ENCODE measurements at regions not wholly inside any gene's neighbourhood (a gene's known extent, or its start where the extent isn't known, plus 50 kb on each side); places are given as distances from the start of the nearest gene placed in this dataset.

GRCh38 chr2:111708476-111709180 is 175.4 kb downstream of the ANAPC1 start:
- H3K27ac ChIP-seq (replicated peaks; ENCODE audit: low read length), result no peak overlapping the region
- peak overlapping the region; percentile 36 for H3K18ac ChIP-seq (ENCODE audit: low read length)
- H3K36me3 ChIP-seq (replicated peaks in 1 of 2; ENCODE audit: control insufficient read depth in 2 of 2, insufficient read depth in 2 of 2, low read length in 2 of 2), result no peaks in the 10 kb centered on the region
- DNase-seq (ENCODE audit: low spot score), result no peak
- H2BK120ac ChIP-seq (ENCODE audit: low read depth, low read length), result no peak overlapping the region
- H2AFZ ChIP-seq (ENCODE audit: low read length), result no peak overlapping the region
- no peaks in the 10 kb centered on the region for H3K27me3 ChIP-seq (ENCODE audit: control insufficient read depth in 3 of 3, insufficient read depth in 3 of 3, low read depth in 1 of 3, low read length in 3 of 3)
- H4K91ac ChIP-seq (ENCODE audit: low read depth, low read length, poor library complexity), result no peak overlapping the region
- H3K4me1 ChIP-seq (ENCODE audit: control insufficient read depth in 2 of 2, insufficient read depth in 1 of 2, low read depth in 1 of 2, low read length in 2 of 2), result peaks cover 26 to 27% of the 10 kb centered on the region in 2 donors
- no peaks in the 10 kb centered on the region for H3K79me1 ChIP-seq (ENCODE audit: low read depth, low read length)
- H3K9me3 ChIP-seq (replicated peaks in 1 of 2; ENCODE audit: control insufficient read depth in 2 of 2, insufficient read depth in 1 of 2, low read depth in 1 of 2, low read length in 2 of 2), result peaks cover 3 to 13% of the 10 kb centered on the region in 2 donors
- H2BK5ac ChIP-seq (ENCODE audit: low read length), result no peak overlapping the region
- H2BK12ac ChIP-seq (ENCODE audit: low read length), result no peak overlapping the region
- H3K4me3 ChIP-seq (ENCODE audit: low read length in 2 of 2), result no peak overlapping the region
- H3K4me2 ChIP-seq (ENCODE audit: insufficient read depth, low read length, poor library complexity, severe bottlenecking), result no peak overlapping the region
- no peak overlapping the region for H3K9ac ChIP-seq (ENCODE audit: low read depth, low read length, poor library complexity)
- H4K8ac ChIP-seq (ENCODE audit: low read depth, low read length), result no peak overlapping the region
- no peak overlapping the region for H3K14ac ChIP-seq (ENCODE audit: low read length)
- H2AK5ac ChIP-seq (ENCODE audit: low read depth, low read length), result no peak overlapping the region
- H2BK15ac ChIP-seq (ENCODE audit: low read length), result no peak overlapping the region
- no peak overlapping the region for H3K23ac ChIP-seq (ENCODE audit: low read depth, low read length, poor library complexity)
- no CpG with 5 or more reads among the region's 4 CpGs for WGBS, 2 donors (ENCODE audit: extremely low coverage in 2 of 2, insufficient read length in 2 of 2, insufficient replicate concordance in 1 of 2)
- no peak overlapping the region for H3K4ac ChIP-seq (ENCODE audit: low read length)

- H3K4ac ChIP-seq (ENCODE audit: low read length), result no peak overlapping the region
- no peak overlapping the region for H3K4me3 ChIP-seq (ENCODE audit: low read length in 2 of 2)
- H4K8ac ChIP-seq (ENCODE audit: low read depth, low read length), result no peak overlapping the region
- no peak overlapping the region for H2AK5ac ChIP-seq (ENCODE audit: low read depth, low read length)
- WGBS, 2 donors (ENCODE audit: extremely low coverage in 2 of 2, insufficient read length in 2 of 2, insufficient replicate concordance in 1 of 2), result no CpG with 5 or more reads among the region's 3 CpGs
- H4K91ac ChIP-seq (ENCODE audit: low read depth, low read length, poor library complexity), result no peak overlapping the region
- no peak overlapping the region for H3K9ac ChIP-seq (ENCODE audit: low read depth, low read length, poor library complexity)
- no peak overlapping the region for H2BK5ac ChIP-seq (ENCODE audit: low read length)
- H3K18ac ChIP-seq (ENCODE audit: low read length), result no peak overlapping the region
- H3K4me1 ChIP-seq (ENCODE audit: control insufficient read depth in 2 of 2, insufficient read depth in 1 of 2, low read depth in 1 of 2, low read length in 2 of 2), result peaks cover 20 to 21% of the 10 kb centered on the region in 2 donors
- H3K23ac ChIP-seq (ENCODE audit: low read depth, low read length, poor library complexity), result no peak overlapping the region
- H3K14ac ChIP-seq (ENCODE audit: low read length), result no peak overlapping the region
- H3K9me3 ChIP-seq (replicated peaks in 1 of 2; ENCODE audit: control insufficient read depth in 2 of 2, insufficient read depth in 1 of 2, low read depth in 1 of 2, low read length in 2 of 2), result peaks cover 3 to 13% of the 10 kb centered on the region in 2 donors
- H3K27me3 ChIP-seq (ENCODE audit: control insufficient read depth in 3 of 3, insufficient read depth in 3 of 3, low read depth in 1 of 3, low read length in 3 of 3), result no peaks in the 10 kb centered on the region
- H3K27ac ChIP-seq (replicated peaks; ENCODE audit: low read length), result no peak overlapping the region
- no peak overlapping the region for H2BK120ac ChIP-seq (ENCODE audit: low read depth, low read length)
- H2BK12ac ChIP-seq (ENCODE audit: low read length), result no peak overlapping the region
- no peaks in the 10 kb centered on the region for H3K79me1 ChIP-seq (ENCODE audit: low read depth, low read length)
- no peak for DNase-seq (ENCODE audit: low spot score)
- no peak overlapping the region for H2AFZ ChIP-seq (ENCODE audit: low read length)
- H3K36me3 ChIP-seq (replicated peaks in 1 of 2; ENCODE audit: control insufficient read depth in 2 of 2, insufficient read depth in 2 of 2, low read length in 2 of 2), result no peaks in the 10 kb centered on the region
- no peak overlapping the region for H3K4me2 ChIP-seq (ENCODE audit: insufficient read depth, low read length, poor library complexity, severe bottlenecking)
- no peak overlapping the region for H2BK15ac ChIP-seq (ENCODE audit: low read length)
Observed at GRCh38 chr2:111709321-111709720, 174.7 kb downstream of the ANAPC1 start.

DNA sequence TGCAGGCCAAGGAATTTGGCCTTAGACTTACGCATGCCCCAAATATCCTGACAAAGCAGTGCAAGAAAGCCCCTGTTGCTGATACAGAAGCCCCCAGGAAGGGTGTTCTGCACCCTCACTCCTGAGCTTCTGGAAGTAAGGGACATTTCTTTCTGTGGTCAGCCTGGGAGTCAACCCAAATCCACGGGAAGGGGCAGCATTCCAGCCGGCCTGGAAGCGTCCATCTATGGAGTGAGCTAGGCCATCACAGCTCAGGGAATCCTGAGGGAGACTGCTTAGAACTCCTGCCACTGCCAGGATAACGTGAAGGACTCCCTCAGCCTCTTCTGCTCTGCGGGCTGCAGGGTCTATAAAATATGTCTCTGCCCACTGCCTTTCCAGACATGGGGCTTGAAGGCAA is 173.9 kb downstream of the ANAPC1 start:
- peak overlapping the region; percentile 47 for H2BK5ac ChIP-seq (ENCODE audit: low read length)
- no peak overlapping the region for H2BK15ac ChIP-seq (ENCODE audit: low read length)
- no peak for DNase-seq (ENCODE audit: low spot score)
- H3K36me3 ChIP-seq (replicated peaks in 1 of 2; ENCODE audit: control insufficient read depth in 2 of 2, insufficient read depth in 2 of 2, low read length in 2 of 2), result no peaks in the 10 kb centered on the region
- peaks cover 15 to 18% of the 10 kb centered on the region in 2 donors for H3K4me1 ChIP-seq (ENCODE audit: control insufficient read depth in 2 of 2, insufficient read depth in 1 of 2, low read depth in 1 of 2, low read length in 2 of 2)
- H3K4me2 ChIP-seq (ENCODE audit: insufficient read depth, low read length, poor library complexity, severe bottlenecking), result no peak overlapping the region
- H3K18ac ChIP-seq (ENCODE audit: low read length), result peak overlapping the region; percentile 29
- WGBS, 2 donors (ENCODE audit: extremely low coverage in 2 of 2, insufficient read length in 2 of 2, insufficient replicate concordance in 1 of 2), result no CpG with 5 or more reads among the region's 6 CpGs
- H4K91ac ChIP-seq (ENCODE audit: low read depth, low read length, poor library complexity), result no peak overlapping the region
- no peak overlapping the region for H2BK120ac ChIP-seq (ENCODE audit: low read depth, low read length)
- H2BK12ac ChIP-seq (ENCODE audit: low read length), result peak overlapping the region; percentile 19
- H2AK5ac ChIP-seq (ENCODE audit: low read depth, low read length), result no peak overlapping the region
- H3K4ac ChIP-seq (ENCODE audit: low read length), result no peak overlapping the region
- no peak overlapping the region for H3K27ac ChIP-seq (replicated peaks; ENCODE audit: low read length)
- no peaks in the 10 kb centered on the region for H3K27me3 ChIP-seq (ENCODE audit: control insufficient read depth in 3 of 3, insufficient read depth in 3 of 3, low read depth in 1 of 3, low read length in 3 of 3)
- no peak overlapping the region for H2AFZ ChIP-seq (ENCODE audit: low read length)
- no peak overlapping the region for H3K14ac ChIP-seq (ENCODE audit: low read length)
- H3K4me3 ChIP-seq (ENCODE audit: low read length in 2 of 2), result no peak overlapping the region
- peaks cover 3 to 13% of the 10 kb centered on the region in 2 donors for H3K9me3 ChIP-seq (replicated peaks in 1 of 2; ENCODE audit: control insufficient read depth in 2 of 2, insufficient read depth in 1 of 2, low read depth in 1 of 2, low read length in 2 of 2)
- no peak overlapping the region for H4K8ac ChIP-seq (ENCODE audit: low read depth, low read length)
- H3K23ac ChIP-seq (ENCODE audit: low read depth, low read length, poor library complexity), result no peak overlapping the region
- H3K79me1 ChIP-seq (ENCODE audit: low read depth, low read length), result no peaks in the 10 kb centered on the region
- H3K9ac ChIP-seq (ENCODE audit: low read depth, low read length, poor library complexity), result no peak overlapping the region

- DNase-seq (ENCODE audit: low spot score), result no peak
- H2BK15ac ChIP-seq (ENCODE audit: low read length), result peak overlapping the region; percentile 42
- H3K4me3 ChIP-seq (ENCODE audit: low read length in 2 of 2), result no peak overlapping the region
- no peak overlapping the region for H3K9ac ChIP-seq (ENCODE audit: low read depth, low read length, poor library complexity)
- no peak overlapping the region for H2BK12ac ChIP-seq (ENCODE audit: low read length)
- H3K14ac ChIP-seq (ENCODE audit: low read length), result no peak overlapping the region
- no peaks in the 10 kb centered on the region for H3K27me3 ChIP-seq (ENCODE audit: control insufficient read depth in 3 of 3, insufficient read depth in 3 of 3, low read depth in 1 of 3, low read length in 3 of 3)
- peak overlapping the region; percentile 12 for H2AFZ ChIP-seq (ENCODE audit: low read length)
- H3K4ac ChIP-seq (ENCODE audit: low read length), result no peak overlapping the region
- peak overlapping the region; percentile 47 for H2BK5ac ChIP-seq (ENCODE audit: low read length)
- no peak overlapping the region for H2BK120ac ChIP-seq (ENCODE audit: low read depth, low read length)
- H3K79me1 ChIP-seq (ENCODE audit: low read depth, low read length), result no peaks in the 10 kb centered on the region
- H3K23ac ChIP-seq (ENCODE audit: low read depth, low read length, poor library complexity), result no peak overlapping the region
- peak overlapping the region; percentile 66 for H2AK5ac ChIP-seq (ENCODE audit: low read depth, low read length)
- H4K91ac ChIP-seq (ENCODE audit: low read depth, low read length, poor library complexity), result peak overlapping the region; percentile 16
- H3K36me3 ChIP-seq (replicated peaks in 1 of 2; ENCODE audit: control insufficient read depth in 2 of 2, insufficient read depth in 2 of 2, low read length in 2 of 2), result no peaks in the 10 kb centered on the region
- no peak overlapping the region for H3K4me2 ChIP-seq (ENCODE audit: insufficient read depth, low read length, poor library complexity, severe bottlenecking)
- H3K18ac ChIP-seq (ENCODE audit: low read length), result no peak overlapping the region
- peaks cover 3 to 13% of the 10 kb centered on the region in 2 donors for H3K9me3 ChIP-seq (replicated peaks in 1 of 2; ENCODE audit: control insufficient read depth in 2 of 2, insufficient read depth in 1 of 2, low read depth in 1 of 2, low read length in 2 of 2)
- WGBS, 2 donors (ENCODE audit: extremely low coverage in 2 of 2, insufficient read length in 2 of 2, insufficient replicate concordance in 1 of 2), result no CpG with 5 or more reads among the region's 4 CpGs
- no peak overlapping the region for H3K27ac ChIP-seq (replicated peaks; ENCODE audit: low read length)
- H3K4me1 ChIP-seq (ENCODE audit: control insufficient read depth in 2 of 2, insufficient read depth in 1 of 2, low read depth in 1 of 2, low read length in 2 of 2), result peaks cover 9 to 12% of the 10 kb centered on the region in 2 donors
- no peak overlapping the region for H4K8ac ChIP-seq (ENCODE audit: low read depth, low read length)
Observed at GRCh38 chr2:111710613-111711012, 173.4 kb downstream of the ANAPC1 start.

All from neuronal stem cell (in vitro differentiated cells).